GM12865 (cell line): ENCODE measurements at regions not wholly inside any gene's neighbourhood (a gene's known extent, or its start where the extent isn't known, plus 50 kb on each side); places are given as distances from the start of the nearest gene placed in this dataset.
"Not testable (repeated sequence)": the region's sequence is repeated elsewhere in the genome, so short reads cannot be mapped to it uniquely, and the experiment has no call there.

ENCODE experiments used
- DNase-seq: peaks from one replicate; pipeline ENCODE4 v3.0.0; 2010; ENCODE audit warnings: low read depth
- H3K4me3 ChIP-seq: 2 replicates; pipeline ENCODE4 v1.5.1; 2011; ENCODE audit warnings: mild to moderate bottlenecking, low read depth, low read length, control low read depth
- CTCF ChIP-seq: IDR thresholded peaks from 2 replicates; pipeline ENCODE4 v1.5.1; 2011; ENCODE audit warnings: low read length, control low read depth, low read depth, inconsistent platforms; ENCODE audit not compliant: insufficient read depth; ENCODE audit errors: missing control alignments

- DNase-seq = no peak
- TF ChIP-seq CTCF = no peak
- no peak overlapping the region for H3K4me3 ChIP-seq
Observed at GRCh38 chr7:25469669-25470068, 241.4 kb upstream of the NPVF start.

- no peak for TF ChIP-seq CTCF
- DNase-seq = no peak
Observed at GRCh38 chr7:25476863-25477499, 248.7 kb upstream of the NPVF start.

GRCh38 chr7:25478221-25478620 is 249.9 kb upstream of the NPVF start:
- DNase-seq, H3K4me3 ChIP-seq: not testable (repeated sequence)

More at GRCh38 chr7:25476863-25477499, 248.7 kb upstream of the NPVF start:
- no peak overlapping the region for H3K4me3 ChIP-seq

GRCh38 chr7:25478925-25479324 is 250.6 kb upstream of the NPVF start:
- H3K4me3 ChIP-seq = no peak overlapping the region
- DNase-seq = no peak
- no peak for TF ChIP-seq CTCF

GRCh38 chr7:25481891-25482290 is 253.6 kb upstream of the NPVF start:
- DNase-seq = no peak
- no peak for TF ChIP-seq CTCF
- no peak overlapping the region for H3K4me3 ChIP-seq

- TF ChIP-seq CTCF = no peak
- no peak for DNase-seq
Observed at GRCh38 chr7:25482631-25483030, 254.3 kb upstream of the NPVF start.

GRCh38 chr7:25485026-25485425 is 256.7 kb upstream of the NPVF start:
- no peak for DNase-seq
- no peak for TF ChIP-seq CTCF

More at GRCh38 chr7:25482631-25483030, 254.3 kb upstream of the NPVF start:
- no peak overlapping the region for H3K4me3 ChIP-seq

GRCh38 chr7:25486656-25487055 is 258.4 kb upstream of the NPVF start:
- DNase-seq = no peak
- no peak overlapping the region for H3K4me3 ChIP-seq
- TF ChIP-seq CTCF = no peak

More at GRCh38 chr7:25485026-25485425, 256.7 kb upstream of the NPVF start:
- H3K4me3 ChIP-seq = no peak overlapping the region
